K562 (cell line): ENCODE measurements at regions not wholly inside any gene's neighbourhood (a gene's known extent, or its start where the extent isn't known, plus 50 kb on each side); places are given as distances from the start of the nearest gene placed in this dataset.

Experiments
- DEAF1 ChIP-seq: fragments of 450-650 bp; formaldehyde crosslinking; IDR thresholded peaks from 2 replicates; pipeline ENCODE4 v1.4.0; 2020; ENCODE audit warnings: mild to moderate bottlenecking, moderate library complexity
- EP400 ChIP-seq: fragments of 450-650 bp; IDR thresholded peaks from 2 replicates; pipeline ENCODE4 v1.6.1; 2017; ENCODE audit warnings: antibody characterized with exemption, mild to moderate bottlenecking, moderate library complexity
- HMBOX1 ChIP-seq: sonication (generic); IDR thresholded peaks from 2 replicates; pipeline ENCODE4 v1.6.1; 2016
- PCBP2 ChIP-seq: fragments of 200-400 bp; formaldehyde crosslinking; IDR thresholded peaks from 2 replicates; pipeline ENCODE4 v1.6.1; 2018; ENCODE audit warnings: low read length, low read depth, mild to moderate bottlenecking, moderate library complexity; ENCODE audit not compliant: poor library complexity, severe bottlenecking
- PPARD ChIP-seq: fragments of 250-450 bp; sonication (Bioruptor Pico); IDR thresholded peaks from 2 replicates; pipeline ENCODE4 v1.8.0; 2022; ENCODE audit warnings: inconsistent platforms, mild to moderate bottlenecking, moderate library complexity
- RCOR1 ChIP-seq, 2 experiments: IDR thresholded peaks; 2 replicates each; pipeline ENCODE4 v1.6.1; 2012; ENCODE audit warnings: low read depth in 2 of 2, low read length in 2 of 2, borderline replicate concordance in 1 of 2, improper control_type of control experiment in 1 of 2
- SAFB2 ChIP-seq: fragments of 200-400 bp; formaldehyde crosslinking; IDR thresholded peaks from 2 replicates; pipeline ENCODE4 v1.6.1; 2018; ENCODE audit warnings: borderline replicate concordance, low read length, low read depth, moderate library complexity; ENCODE audit not compliant: severe bottlenecking
- STAT6 ChIP-seq: sonication (generic); formaldehyde crosslinking; IDR thresholded peaks from 2 replicates; pipeline ENCODE4 v1.8.1; 2023; ENCODE audit warnings: mild to moderate bottlenecking, missing genetic modification reagents
- TCF7 ChIP-seq: sonication (generic); IDR thresholded peaks from 2 replicates; pipeline ENCODE4 v1.6.1; 2016; ENCODE audit warnings: antibody characterized with exemption, borderline replicate concordance
- ZBTB40 ChIP-seq, 2 experiments: fragments of 450-650 bp in 1 of 2; sonication (generic) in 1 of 2; formaldehyde crosslinking in 1 of 2; IDR thresholded peaks; 2 replicates each; pipeline versions ENCODE4 v1.7.1 to v1.9.0; 2016 to 2022; ENCODE audit warnings: inconsistent platforms in 1 of 2, mild to moderate bottlenecking in 1 of 2, missing genetic modification reagents in 1 of 2
- ZNF324 ChIP-seq: fragments of 250-450 bp; sonication (Bioruptor Pico); IDR thresholded peaks from 2 replicates; pipeline ENCODE4 v1.4.0; 2020; ENCODE audit warnings: mild to moderate bottlenecking
- ZNF668 ChIP-seq: fragments of 250-450 bp; sonication (Bioruptor Pico); IDR thresholded peaks from 2 replicates; pipeline ENCODE4 v1.8.0; 2022; ENCODE audit warnings: mild to moderate bottlenecking, inconsistent platforms

- TF ChIP-seq ZBTB40 (IDR thresholded peaks at IDR 0.05) (no peak), ZBTB40 (CRISPR knock-in tag; IDR thresholded peaks at IDR 0.05) (0 out of 2 replicates have a peak, but pooled peaks have one; percentile 45), DEAF1 (CRISPR knock-in tag) (no peak), RCOR1 (IDR thresholded peaks at IDR 0.05; ENCODE audit: borderline replicate concordance in 1 of 2, low read depth in 2 of 2, low read length in 2 of 2) (peak in 1 of 2 experiments; percentile 88; a peak in 3 of 4 replicates), TCF7 (peak; percentile 76; the same call in 1 of the 2 replicates), HMBOX1 (peak; percentile 99), EP400 (peak; percentile 94), ZNF324 (CRISPR knock-in tag) (no peak), STAT6 (CRISPR knock-in tag) (no peak), SAFB2 (no peak), PPARD (CRISPR knock-in tag) (no peak), PCBP2 (no peak), ZNF668 (peak; percentile 88)
Measured at GRCh38 chr15:95929232-95929846, 401.2 kb upstream of the NR2F2 start (continued).
